Fibroblast of skin of right quadriceps (primary cell): ENCODE measurements at regions not wholly inside any gene's neighbourhood (a gene's known extent, or its start where the extent isn't known, plus 50 kb on each side); places are given as distances from the start of the nearest gene placed in this dataset.
A peak's percentile ranks its signal among the peaks of the same experiment; 100 is the strongest.

Experiments
- DNase-seq: peaks from one replicate; pipeline ENCODE4 v3.0.0-alpha.2; 2013

GRCh38 chr7:33701927-33702326 lies 203.4 kb upstream of the BMPER start:
- no peak for DNase-seq

GRCh38 chr7:33702514-33703054 lies 202.8 kb upstream of the BMPER start:
- DNase-seq = no peak

- DNase-seq = no peak
Measured at GRCh38 chr7:33705333-33705833, 200.0 kb upstream of the BMPER start.

GRCh38 chr7:33706186-33706585 lies 199.2 kb upstream of the BMPER start:
- no peak for DNase-seq

GRCh38 chr7:33706771-33707200 lies 198.6 kb upstream of the BMPER start:
- peak; percentile 16 for DNase-seq

- peak; percentile 56 for DNase-seq
Measured at GRCh38 chr7:33707427-33707826, 197.9 kb upstream of the BMPER start.

- DNase-seq = peak; percentile 37
Measured at GRCh38 chr7:33710608-33711007, 194.7 kb upstream of the BMPER start.

GRCh38 chr7:33711231-33712019 lies 193.9 kb upstream of the BMPER start:
- DNase-seq = no peak

- DNase-seq = no peak
Measured at GRCh38 chr7:33712020-33712414, 193.3 kb upstream of the BMPER start.

GRCh38 chr7:33714208-33714607 lies 191.1 kb upstream of the BMPER start:
- no peak for DNase-seq

- peak; percentile 65 for DNase-seq
Measured at GRCh38 chr7:33716581-33717477, 188.5 kb upstream of the BMPER start.

- no peak for DNase-seq
Measured at GRCh38 chr7:33719059-33719581, 186.2 kb upstream of the BMPER start.

- no peak for DNase-seq
Measured at GRCh38 chr7:33720139-33720538, 185.2 kb upstream of the BMPER start.

GRCh38 chr7:33720870-33721269 lies 184.5 kb upstream of the BMPER start:
- no peak for DNase-seq

GRCh38 chr7:33721895-33722294 lies 183.4 kb upstream of the BMPER start:
- DNase-seq = no peak

GRCh38 chr7:33722383-33723101 lies 182.8 kb upstream of the BMPER start:
- DNase-seq = peak; percentile 41

- no peak for DNase-seq
Measured at GRCh38 chr7:33724201-33724600, 181.1 kb upstream of the BMPER start.

GRCh38 chr7:33725111-33726025 lies 180.0 kb upstream of the BMPER start:
- no peak for DNase-seq

GRCh38 chr7:33726582-33726981 lies 178.8 kb upstream of the BMPER start:
- no peak for DNase-seq

GRCh38 chr7:33727315-33727714 lies 178.0 kb upstream of the BMPER start:
- DNase-seq = no peak

GRCh38 chr7:33728873-33729551 lies 176.3 kb upstream of the BMPER start:
- no peak for DNase-seq
